Psoas muscle (tissue), 7 donors: ENCODE measurements at regions not wholly inside any gene's neighbourhood (a gene's known extent, or its start where the extent isn't known, plus 50 kb on each side); places are given as distances from the start of the nearest gene placed in this dataset.

Experiments used
- ATAC-seq, 4 donors: fragments of 200-7000 bp; cut with Tn5 transposase; one replicate each; pipeline ENCODE4 v1.9.1; 2020; ENCODE audit warnings: moderate library complexity in 3 of 4, mild to moderate bottlenecking in 2 of 4
- DNase-seq, 2 donors: peaks; one replicate each; pipeline ENCODE4 v3.0.0-alpha.2; 2020
- H3K27ac ChIP-seq: fragments of 200-600 bp; one replicate; pipeline ENCODE4 v1.8.0; 2022
- H3K27me3 ChIP-seq, 3 donors: fragments of 200-600 bp in 1 of 3; one replicate each; pipeline versions ENCODE4 v1.6.1 to v1.8.0; 2013 to 2022; ENCODE audit warnings: low read length in 2 of 3, mild to moderate bottlenecking in 2 of 3, moderate library complexity in 1 of 3; ENCODE audit not compliant: insufficient read depth in 3 of 3
- H3K36me3 ChIP-seq, 2 donors: fragments of 200-600 bp in 1 of 2; one replicate each; pipeline versions ENCODE4 v1.6.1 to v1.8.0; 2013 to 2022; ENCODE audit warnings: low read depth in 1 of 2, mild to moderate bottlenecking in 1 of 2, moderate library complexity in 1 of 2; ENCODE audit not compliant: insufficient read depth in 1 of 2
- H3K4me1 ChIP-seq: fragments of 200-600 bp; one replicate; pipeline ENCODE4 v1.8.0; 2022
- H3K4me3 ChIP-seq: fragments of 200-600 bp; one replicate; pipeline ENCODE4 v1.8.0; 2022; ENCODE audit warnings: mild to moderate bottlenecking
- H3K9me3 ChIP-seq: fragments of 200-600 bp; one replicate; pipeline ENCODE4 v1.8.0; 2022
- WGBS, 3 donors: extraction: QIAGEN DNeasy Blood & Tissue Kit; methylation state at CpG; one replicate each; pipeline versions ENCODE4 v1.1.6 to v1.1.7; 2013; 5-methylcytosine and 5-hydroxymethylcytosine counted together
- intact Hi-C, 2 donors: fragments of 100-400 bp; cut with DNase I; formaldehyde crosslinking; loops; one replicate each; pipeline versions ENCODE4 v1.11.0 to v1.14.2; 2022
- TF ChIP-seq, protein P1 (sequence below): fragments of 200-600 bp; IDR thresholded peaks from one replicate; pipeline ENCODE4 v1.8.0; 2022; ENCODE audit warnings: antibody characterized with exemption
- donor health status: healthy with polysubstance abuse.
- donor health status: DM: no; HTN: no; CAD: no; lungs with moderate emphysema.
- donor health status: Bipolar disorder and iron deficiency.
- donor health status: healthy.
- donor health status: DM: yes; HTN: yes; CAD: no.
- donor health status: DM: no; HTN: no; CAD: no.
- donor health status: DM: yes; HTN: yes; CAD: no.

DNA sequence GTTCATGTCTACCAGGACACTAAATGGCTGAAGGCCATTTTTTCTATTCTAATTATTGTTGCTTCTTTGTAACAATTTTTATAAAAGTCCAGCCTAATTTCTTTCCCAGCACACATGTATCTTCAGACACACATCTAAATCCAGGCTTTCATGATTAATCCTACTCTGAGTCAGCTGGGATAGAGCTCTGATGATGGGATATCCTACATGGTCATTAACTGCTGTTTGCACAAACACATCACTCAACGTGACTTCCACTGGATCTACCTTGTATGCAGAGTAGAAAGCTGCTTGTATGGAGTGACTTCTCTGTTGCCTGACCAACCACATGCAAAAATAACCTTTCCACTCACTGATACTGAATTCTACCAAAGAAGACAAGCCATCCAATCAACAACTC lies 260.9 kb downstream of the AHR start:
- Histone ChIP-seq H3K4me1 (no peaks in the 10 kb centered on the region), H3K9me3 (no peaks in the 10 kb centered on the region), H3K27ac (no peak overlapping the region), H3K4me3 (no peak overlapping the region), H3K36me3 (no peaks in the 10 kb centered on the region), H3K27me3 (no peaks in the 10 kb centered on the region)
- intact Hi-C loops, result no loop called here
- ATAC-seq (no peak), DNase-seq (no peak)
- 23 to 56% (median 37%) methylated on average over 1 of the region's 1 CpG for WGBS, 3 donors
- TF ChIP-seq, protein P1, sequence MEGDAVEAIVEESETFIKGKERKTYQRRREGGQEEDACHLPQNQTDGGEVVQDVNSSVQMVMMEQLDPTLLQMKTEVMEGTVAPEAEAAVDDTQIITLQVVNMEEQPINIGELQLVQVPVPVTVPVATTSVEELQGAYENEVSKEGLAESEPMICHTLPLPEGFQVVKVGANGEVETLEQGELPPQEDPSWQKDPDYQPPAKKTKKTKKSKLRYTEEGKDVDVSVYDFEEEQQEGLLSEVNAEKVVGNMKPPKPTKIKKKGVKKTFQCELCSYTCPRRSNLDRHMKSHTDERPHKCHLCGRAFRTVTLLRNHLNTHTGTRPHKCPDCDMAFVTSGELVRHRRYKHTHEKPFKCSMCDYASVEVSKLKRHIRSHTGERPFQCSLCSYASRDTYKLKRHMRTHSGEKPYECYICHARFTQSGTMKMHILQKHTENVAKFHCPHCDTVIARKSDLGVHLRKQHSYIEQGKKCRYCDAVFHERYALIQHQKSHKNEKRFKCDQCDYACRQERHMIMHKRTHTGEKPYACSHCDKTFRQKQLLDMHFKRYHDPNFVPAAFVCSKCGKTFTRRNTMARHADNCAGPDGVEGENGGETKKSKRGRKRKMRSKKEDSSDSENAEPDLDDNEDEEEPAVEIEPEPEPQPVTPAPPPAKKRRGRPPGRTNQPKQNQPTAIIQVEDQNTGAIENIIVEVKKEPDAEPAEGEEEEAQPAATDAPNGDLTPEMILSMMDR, result no peak

DNA sequence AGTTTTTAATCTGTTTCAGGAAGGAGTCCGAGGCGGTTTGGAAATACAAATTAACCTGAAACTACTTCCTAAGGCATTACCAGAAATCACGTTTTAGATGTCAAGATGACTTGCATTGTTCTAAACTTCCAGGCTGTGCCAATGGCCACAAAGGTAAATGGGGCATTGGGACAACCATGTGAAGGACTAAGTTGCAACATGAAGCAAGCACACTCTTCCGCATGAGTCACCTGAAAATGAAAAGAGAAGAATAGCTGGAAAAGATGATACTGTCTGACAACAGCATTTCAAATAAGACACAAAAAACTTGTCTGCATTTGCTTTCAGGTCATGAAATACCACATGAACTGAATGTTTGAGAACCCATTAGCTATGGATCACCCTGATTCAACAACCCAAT lies 262.1 kb downstream of the AHR start:
- TF ChIP-seq, protein P1, result no peak
- 70 to 76% (median 75%) methylated on average over 4 of the region's 4 CpGs for WGBS, 3 donors
- no peak overlapping the region for H3K4me3 ChIP-seq
- H3K4me1 ChIP-seq, result no peaks in the 10 kb centered on the region
- ATAC-seq, result no peak
- DNase-seq, result no peak
- intact Hi-C loops, result no loop called here
- no peaks in the 10 kb centered on the region for H3K27me3 ChIP-seq
- H3K9me3 ChIP-seq, result no peaks in the 10 kb centered on the region
- no peaks in the 10 kb centered on the region for H3K36me3 ChIP-seq
- no peak overlapping the region for H3K27ac ChIP-seq

DNA sequence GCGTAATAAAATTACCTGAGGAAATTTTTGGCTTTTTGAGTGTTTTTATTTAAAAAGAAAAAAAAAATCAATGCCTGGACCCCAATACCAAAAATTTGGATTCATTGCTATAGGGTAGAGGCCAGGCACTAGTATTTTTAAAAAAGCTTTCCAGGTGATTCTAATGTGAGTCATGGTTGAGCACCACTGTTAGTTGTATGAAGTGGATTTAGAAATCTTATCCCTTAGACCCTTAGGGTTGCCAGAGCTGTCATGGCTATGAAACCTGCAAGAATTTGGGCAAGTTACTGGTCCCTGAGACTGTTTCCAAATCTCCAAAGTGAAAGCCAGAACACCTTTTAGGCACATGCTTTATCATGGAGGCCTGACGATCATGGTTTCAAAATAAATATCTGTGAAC lies 262.5 kb downstream of the AHR start:
- ATAC-seq (no peak), DNase-seq (no peak)
- H3K27ac ChIP-seq, result no peak overlapping the region
- no peaks in the 10 kb centered on the region for H3K9me3 ChIP-seq
- H3K4me1 ChIP-seq, result no peaks in the 10 kb centered on the region
- WGBS, 3 donors, result 90 to 94% (median 93%) methylated on average over 2 of the region's 2 CpGs
- TF ChIP-seq, protein P1, result no peak
- no peaks in the 10 kb centered on the region for H3K27me3 ChIP-seq
- intact Hi-C loops, result no loop called here
- H3K4me3 ChIP-seq, result no peak overlapping the region
- H3K36me3 ChIP-seq, result no peaks in the 10 kb centered on the region

DNA sequence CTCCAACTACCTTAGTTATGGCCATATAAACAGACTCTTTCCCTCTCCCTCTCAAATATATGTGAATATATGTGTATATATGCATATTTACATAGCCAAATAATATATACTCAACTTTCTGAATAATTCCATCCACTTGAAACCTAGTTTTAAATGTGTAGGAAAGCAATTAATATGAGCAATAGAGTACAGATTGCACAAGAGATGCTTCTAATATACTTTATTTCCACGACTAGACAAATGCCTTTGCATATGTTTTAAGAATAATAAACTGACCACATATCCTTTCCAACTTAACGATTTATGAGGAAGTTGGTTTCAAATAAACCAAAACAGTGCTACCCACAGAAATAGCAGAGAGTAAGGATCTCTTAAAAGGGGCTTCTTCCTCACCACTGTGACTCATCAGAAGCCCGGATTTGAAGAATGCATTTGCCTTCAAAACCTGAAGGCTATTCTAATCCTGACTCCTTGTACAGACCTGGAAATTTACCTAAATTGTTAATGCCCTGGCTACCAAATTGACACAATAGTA lies 266.3 kb downstream of the AHR start:
- Histone ChIP-seq H3K27me3 (no peaks in the 10 kb centered on the region), H3K9me3 (no peaks in the 10 kb centered on the region), H3K36me3 (no peaks in the 10 kb centered on the region), H3K4me3 (no peak overlapping the region), H3K4me1 (no peaks in the 10 kb centered on the region), H3K27ac (no peak overlapping the region)
- TF ChIP-seq, protein P1, result no peak
- ATAC-seq (no peak), DNase-seq (no peak)
- WGBS, 3 donors, result 48 to 62% (median 56%) methylated on average over 3 of the region's 3 CpGs
- intact Hi-C loops, result no loop called here

DNA sequence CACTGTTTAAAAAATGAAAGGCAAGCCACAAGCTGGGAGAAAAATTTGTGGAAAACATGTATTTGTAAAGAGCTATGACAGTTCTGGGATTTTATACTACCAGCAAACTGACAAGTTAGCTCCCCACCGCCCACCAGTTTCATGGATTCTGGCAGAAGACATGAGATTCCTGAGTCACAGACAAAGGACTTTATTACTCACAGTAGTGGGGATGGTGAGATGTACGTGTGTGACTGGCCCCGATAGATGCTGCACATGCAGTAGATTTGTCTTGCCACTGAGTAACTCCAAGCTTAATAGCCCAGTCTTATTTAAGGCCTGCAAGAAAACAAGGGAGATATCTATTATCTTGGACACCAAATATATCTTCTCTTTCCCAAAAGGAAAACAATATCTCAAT lies 281.7 kb downstream of the AHR start:
- Histone ChIP-seq H3K27me3 (no peaks in the 10 kb centered on the region), H3K27ac (no peak overlapping the region), H3K4me1 (no peaks in the 10 kb centered on the region), H3K4me3 (no peak overlapping the region), H3K9me3 (peaks cover 3% of the 10 kb centered on the region), H3K36me3 (no peaks in the 10 kb centered on the region)
- 63 to 71% (median 70%) methylated on average over 3 of the region's 3 CpGs for WGBS, 3 donors
- TF ChIP-seq, protein P1, result no peak
- no peak for ATAC-seq
- DNase-seq, result no peak
- intact Hi-C loops, result no loop called here
